Vagina (tissue), 2 donors: ENCODE measurements at regions not wholly inside any gene's neighbourhood (a gene's known extent, or its start where the extent isn't known, plus 50 kb on each side); places are given as distances from the start of the nearest gene placed in this dataset.

Experiments used
- POLR2A ChIP-seq, 2 donors: fragments of 450-650 bp; IDR thresholded peaks; one replicate each; pipeline ENCODE4 v1.6.1; 2017; ENCODE audit warnings: antibody characterized with exemption in 2 of 2, mild to moderate bottlenecking in 2 of 2, moderate library complexity in 2 of 2
- POLR2AphosphoS5 ChIP-seq, 2 donors: sonication (generic); formaldehyde crosslinking; IDR thresholded peaks; one replicate each; pipeline ENCODE4 v1.9.0; 2017; ENCODE audit warnings: antibody characterized with exemption in 2 of 2, mild to moderate bottlenecking in 2 of 2, low read depth in 1 of 2; ENCODE audit not compliant: insufficient read depth in 1 of 2
- TF ChIP-seq, protein P1 (sequence below), 3 experiments: fragments of 450-650 bp in 2 of 3; fragments of 200-600 bp in 1 of 3; sonication (generic) in 1 of 3; IDR thresholded peaks; one replicate each; pipeline ENCODE4 v1.5.1; 2017 to 2019; ENCODE audit warnings: antibody characterized with exemption in 3 of 3, mild to moderate bottlenecking in 2 of 3, moderate library complexity in 2 of 3

DNA sequence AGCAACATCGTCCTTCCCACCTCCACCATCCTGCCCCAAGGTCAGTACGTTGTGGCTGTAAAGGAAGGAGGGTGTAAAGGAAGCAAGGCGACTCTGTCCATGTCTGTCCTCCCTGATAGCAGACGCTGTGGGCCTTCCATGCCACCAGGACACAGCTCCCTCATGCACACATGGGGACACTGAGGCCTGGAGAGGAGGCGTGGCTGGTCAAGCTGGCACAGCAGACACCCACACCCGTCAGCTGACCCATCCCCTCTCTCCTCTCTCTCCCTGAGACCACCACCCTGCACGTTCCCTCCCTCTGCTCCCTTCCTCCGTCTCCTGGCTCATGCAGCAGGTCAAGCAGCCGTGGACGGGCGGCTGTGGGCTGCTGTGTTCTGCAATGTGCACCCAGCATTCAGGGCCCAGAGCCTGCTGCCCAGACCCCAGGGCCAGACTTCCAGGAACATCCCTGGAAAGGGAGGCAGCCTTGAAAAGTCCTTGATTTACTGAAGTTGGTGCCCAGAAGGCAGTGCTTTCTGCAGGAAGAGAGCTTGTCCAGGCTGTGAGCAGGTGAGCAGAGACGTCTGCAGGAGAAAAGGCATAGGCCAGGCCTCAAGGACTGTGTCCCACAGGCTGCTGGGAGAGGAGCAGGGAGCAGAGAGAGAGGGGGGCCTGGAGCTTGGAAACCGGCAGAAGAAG lies 133.6 kb downstream of the DDX1 start:
- TF ChIP-seq, protein P1, sequence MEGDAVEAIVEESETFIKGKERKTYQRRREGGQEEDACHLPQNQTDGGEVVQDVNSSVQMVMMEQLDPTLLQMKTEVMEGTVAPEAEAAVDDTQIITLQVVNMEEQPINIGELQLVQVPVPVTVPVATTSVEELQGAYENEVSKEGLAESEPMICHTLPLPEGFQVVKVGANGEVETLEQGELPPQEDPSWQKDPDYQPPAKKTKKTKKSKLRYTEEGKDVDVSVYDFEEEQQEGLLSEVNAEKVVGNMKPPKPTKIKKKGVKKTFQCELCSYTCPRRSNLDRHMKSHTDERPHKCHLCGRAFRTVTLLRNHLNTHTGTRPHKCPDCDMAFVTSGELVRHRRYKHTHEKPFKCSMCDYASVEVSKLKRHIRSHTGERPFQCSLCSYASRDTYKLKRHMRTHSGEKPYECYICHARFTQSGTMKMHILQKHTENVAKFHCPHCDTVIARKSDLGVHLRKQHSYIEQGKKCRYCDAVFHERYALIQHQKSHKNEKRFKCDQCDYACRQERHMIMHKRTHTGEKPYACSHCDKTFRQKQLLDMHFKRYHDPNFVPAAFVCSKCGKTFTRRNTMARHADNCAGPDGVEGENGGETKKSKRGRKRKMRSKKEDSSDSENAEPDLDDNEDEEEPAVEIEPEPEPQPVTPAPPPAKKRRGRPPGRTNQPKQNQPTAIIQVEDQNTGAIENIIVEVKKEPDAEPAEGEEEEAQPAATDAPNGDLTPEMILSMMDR (IDR thresholded peaks at IDR 0.05) = no peak
- TF ChIP-seq POLR2A (IDR thresholded peaks at IDR 0.05) (no peak), POLR2AphosphoS5 (IDR thresholded peaks at IDR 0.05; ENCODE audit: insufficient read depth in 1 of 2, low read depth in 1 of 2) (no peak)
